HG03342 (cell line): ENCODE measurements at regions not wholly inside any gene's neighbourhood (a gene's known extent, or its start where the extent isn't known, plus 50 kb on each side); places are given as distances from the start of the nearest gene placed in this dataset.

Experiments used
- ATAC-seq: cut with Tn5 transposase; IDR thresholded peaks from one replicate; pipeline ENCODE4 v1.9.1; 2021; ENCODE audit warnings: mild to moderate bottlenecking, moderate library complexity; ENCODE audit not compliant: unreplicated experiment

DNA sequence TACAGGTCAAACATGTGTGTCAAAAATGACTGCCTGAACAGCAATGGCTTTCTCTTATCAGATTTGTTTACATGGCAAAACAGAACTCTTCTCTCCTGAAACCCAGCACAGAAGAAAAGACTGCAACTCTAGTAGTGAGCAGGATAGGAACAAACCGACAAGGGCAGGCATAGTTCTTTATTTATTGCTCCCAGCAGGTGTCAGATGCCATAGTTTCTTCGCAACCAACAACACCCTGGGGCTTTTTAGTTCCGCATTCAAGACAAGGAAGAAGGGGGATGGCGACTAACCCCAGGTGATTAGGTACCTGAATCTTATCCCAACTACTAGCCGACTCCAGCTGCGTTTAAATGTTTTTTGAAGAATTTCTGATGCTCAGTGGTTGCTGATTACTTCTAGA is 367.5 kb upstream of the FIGN start:
- ATAC-seq: no peak

DNA sequence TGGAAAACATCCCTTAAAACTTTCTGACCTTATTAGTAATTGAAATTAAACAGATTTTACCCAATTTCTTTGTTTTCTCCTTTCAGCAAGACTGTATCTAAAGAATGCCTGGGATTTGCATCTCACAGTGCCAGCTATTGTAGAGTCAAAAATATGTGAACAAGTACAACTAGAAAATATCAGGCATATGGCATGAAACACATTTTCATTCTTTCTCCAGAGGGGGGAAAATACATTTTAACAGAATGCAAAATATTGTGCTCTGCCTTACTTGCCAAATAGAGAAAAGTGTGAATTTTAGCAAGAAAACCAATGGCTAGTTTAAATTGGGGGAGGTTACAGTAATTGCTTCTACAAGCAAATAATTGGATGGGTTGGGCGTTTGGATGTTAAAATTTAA is 366.6 kb upstream of the FIGN start:
- no peak for ATAC-seq

DNA sequence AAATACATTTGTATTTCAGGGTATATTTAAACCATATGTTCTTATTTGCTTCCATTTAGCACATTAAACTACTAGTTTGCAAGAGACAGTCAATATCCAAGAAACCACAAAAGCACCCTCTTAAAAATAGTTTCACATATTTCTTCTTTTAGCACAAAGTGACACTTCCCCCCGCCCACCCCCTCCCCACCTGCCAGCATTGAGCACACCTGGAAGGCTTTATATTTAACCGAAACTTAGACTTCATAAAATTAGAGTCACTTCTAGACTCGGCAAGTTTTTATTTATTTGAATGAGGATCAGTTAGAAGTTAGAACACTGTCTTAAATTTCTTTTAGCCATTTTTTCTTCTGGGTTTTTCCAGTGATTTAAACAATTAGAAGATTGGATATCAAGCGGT is 355.9 kb upstream of the FIGN start:
- ATAC-seq: no peak

DNA sequence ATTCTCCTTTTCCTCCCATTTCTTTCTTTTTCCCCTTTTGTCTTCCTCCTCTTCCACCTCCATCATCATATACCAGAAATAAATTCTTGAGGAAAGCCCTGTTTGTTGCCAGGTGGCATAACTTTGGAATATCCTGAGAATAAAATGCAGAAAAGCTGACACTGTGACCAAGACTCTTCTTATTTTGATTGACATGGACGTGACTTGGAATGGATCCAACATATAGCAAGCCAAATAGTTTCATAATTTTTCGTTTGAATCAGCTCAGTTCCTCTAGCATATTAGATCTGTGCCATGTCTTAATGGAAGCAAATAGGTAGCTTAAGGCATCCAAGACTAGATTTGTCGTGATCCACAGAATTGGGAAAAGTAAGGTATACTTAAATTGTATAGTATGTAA is 354.7 kb upstream of the FIGN start:
- ATAC-seq: no peak

DNA sequence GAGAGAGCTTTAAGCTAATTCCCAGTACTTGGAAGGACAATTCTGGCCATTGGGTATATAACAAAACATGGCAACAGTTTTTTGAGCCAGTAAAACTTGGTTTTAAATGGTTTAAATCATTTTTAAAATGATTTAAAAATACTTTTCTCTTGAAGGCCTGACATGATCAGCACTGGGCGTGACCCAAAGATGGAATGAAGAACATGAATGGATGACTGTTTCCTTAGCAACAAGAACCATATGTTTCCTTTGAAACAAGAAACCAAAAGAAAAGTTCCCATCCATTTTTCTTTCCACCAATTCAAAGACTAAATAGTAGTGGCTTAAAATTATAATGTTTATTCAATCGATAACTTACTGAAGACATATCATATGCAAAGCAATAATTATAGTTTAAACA is 348.3 kb upstream of the FIGN start:
- no peak for ATAC-seq

DNA sequence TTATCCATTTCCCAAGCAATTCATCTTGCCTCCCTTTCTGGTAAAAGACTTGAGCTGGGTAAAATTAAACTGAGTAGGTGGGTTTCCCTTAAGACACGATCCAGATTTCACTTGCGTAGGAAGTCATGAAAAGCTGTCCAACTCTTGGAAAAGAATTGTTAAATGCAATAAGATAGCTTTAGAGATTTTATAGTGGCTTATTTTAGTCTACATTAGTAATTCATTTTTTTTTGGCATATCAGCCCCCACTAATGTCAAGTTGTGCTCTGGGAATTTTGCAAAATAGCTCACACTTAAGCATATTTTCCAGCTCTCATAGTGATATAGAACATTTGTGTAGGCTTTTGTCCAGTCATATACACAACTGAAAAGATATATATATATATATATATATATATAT is 344.7 kb upstream of the FIGN start:
- no peak for ATAC-seq

DNA sequence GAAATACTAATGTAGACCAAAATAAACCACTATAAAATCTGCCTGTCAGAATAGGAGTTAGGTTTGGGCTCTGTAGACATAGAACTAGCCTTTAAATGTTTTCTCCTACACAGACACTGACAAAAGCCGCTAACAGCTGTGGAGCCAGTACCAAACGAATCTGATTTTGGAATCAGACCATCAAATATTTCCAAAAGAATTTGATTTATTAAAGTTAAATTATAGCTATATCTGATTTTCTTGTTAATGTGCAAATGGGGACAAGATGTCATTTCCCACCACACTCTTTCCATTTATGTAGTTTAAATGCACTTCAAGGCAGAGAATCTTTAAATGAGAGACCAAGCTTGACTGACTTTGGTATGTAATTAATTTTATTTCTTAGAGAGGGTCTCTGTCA is 343.4 kb upstream of the FIGN start:
- no peak for ATAC-seq

DNA sequence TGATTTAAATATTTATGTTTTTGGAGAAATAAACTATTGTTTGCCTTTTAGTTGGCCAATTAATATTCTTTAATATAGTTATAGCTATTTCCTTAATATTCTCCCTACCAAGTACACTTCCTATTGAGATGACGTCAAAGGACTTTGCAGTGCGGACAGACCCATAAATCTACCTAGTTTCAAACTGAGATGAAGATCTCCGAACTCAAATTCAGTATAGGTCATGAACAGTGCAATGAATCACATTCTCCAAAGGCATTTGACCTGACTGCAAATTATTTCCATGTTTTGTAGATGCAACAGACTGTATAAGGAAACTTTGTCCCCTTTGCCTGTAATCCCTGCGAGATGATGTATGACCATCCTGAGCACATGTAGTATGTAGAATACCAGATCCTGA is 342.6 kb upstream of the FIGN start:
- ATAC-seq: no peak

DNA sequence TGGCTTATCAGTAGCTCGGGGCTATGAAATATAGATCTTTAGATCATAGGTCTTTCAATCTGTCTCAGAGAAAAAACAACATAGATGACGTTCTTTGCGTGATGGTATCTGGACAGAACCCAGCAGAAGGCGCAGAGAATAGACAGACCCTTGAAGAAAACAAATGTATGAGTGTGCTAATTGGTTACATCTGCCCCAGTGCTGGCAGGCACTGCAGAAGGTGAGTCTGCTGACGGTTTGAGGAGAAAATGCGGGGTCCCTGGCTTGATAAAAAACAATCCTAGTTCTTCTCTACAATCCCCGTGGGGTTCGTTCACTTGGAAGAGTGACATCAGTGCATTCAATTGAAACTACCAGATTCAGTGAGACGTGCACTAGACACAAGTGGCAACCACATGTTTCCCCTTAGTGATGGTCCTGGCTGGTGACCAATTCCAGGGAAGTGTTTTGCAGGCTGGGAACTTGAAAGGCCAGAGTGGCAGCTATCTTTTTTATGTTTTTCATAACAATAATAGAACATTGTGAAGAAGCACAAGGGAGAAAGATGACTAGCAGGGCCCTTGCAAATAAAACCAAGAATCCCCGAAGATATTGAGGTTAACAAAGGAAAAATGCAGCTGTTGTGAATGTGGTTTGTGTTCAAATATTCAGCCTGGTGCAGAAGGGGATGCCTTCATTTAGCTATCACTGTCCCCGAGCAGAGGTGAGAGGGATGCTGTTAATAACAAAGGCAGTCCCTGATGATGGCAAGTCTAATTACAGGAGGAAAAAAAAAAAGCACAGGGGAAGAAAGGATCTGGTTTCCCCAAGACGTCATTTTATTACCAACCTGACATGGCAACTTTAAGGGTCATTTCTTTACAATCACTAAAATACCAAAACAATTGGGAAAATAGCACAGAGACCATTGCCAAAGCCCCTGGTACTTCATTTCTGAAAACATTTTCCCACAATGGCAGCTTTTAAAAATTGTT is 337.6 kb upstream of the FIGN start:
- no peak for ATAC-seq

DNA sequence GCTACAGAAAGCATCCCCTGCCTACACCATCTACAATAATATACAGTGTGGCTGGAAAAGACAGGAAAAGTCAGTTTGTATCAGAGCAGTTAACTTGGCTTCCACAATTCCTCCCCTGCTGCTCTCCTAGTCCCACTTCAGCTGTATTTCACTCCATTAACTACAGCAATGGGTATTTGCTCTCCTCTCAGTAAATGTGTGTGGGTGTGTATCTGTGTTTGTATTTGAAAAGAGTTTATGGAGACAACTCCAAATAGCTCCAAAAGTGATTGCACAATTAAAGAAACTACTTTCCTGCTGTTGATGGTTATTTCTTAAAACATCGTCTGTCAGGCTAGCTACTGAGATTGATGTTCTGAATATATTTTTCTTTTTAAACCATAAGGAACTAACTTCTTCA is 333.7 kb upstream of the FIGN start:
- ATAC-seq: no peak

DNA sequence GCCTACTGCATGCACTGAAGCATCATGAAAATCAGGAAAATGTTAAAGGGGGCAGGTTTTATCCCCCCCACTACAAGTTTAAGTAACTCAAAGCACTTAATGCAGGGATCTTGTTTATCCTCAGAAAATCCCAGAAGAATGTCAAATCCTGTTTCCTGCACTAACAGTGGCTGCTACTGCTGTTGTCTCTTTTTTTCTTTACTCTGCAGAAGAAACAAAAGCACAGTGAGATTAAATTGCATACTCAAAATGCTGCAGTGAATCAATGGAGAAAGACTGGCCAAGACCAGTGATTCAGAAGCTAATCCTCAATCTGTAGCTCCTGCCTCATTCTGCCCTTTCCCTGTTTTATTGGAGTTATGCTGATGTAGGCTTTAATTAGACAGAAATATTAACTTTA is 332.3 kb upstream of the FIGN start:
- ATAC-seq: no peak

DNA sequence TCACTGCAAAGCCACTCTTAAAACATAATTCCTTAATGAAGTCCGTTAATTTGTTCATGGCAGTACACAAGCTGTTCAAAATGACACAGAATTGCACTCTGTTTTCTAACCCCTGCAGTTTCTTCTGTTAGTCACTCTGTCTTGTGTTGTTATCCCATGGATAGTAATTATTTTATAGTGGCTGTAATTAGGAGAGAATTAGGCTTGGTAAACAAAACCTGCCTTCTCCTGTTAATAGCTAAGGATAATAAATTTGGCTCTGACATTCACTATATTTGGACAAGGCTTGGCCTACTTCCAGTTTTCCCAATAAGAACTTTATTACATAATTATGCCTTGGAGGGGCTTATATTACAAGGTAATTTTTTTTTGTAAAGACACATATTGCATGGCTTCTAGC is 330.3 kb upstream of the FIGN start:
- ATAC-seq: no peak

DNA sequence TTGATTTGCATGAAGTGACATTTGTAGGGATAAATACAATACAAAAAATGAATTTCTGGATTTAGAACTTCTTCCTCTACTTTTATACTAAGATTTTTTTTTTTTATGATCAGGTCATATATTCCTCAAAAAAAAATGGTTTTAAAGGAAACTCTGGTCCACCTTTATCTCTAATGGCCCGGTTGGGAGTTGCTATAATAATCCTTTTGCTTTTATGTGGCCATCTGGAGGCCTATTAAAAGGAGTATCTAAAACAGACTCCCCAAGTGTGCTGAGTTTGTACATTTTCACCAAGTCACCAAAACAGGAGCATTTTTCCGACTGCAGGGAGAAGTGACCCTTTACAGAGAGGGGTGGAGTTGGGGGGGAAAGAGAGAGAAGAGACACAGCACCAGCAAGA is 329.2 kb upstream of the FIGN start:
- ATAC-seq: no peak

DNA sequence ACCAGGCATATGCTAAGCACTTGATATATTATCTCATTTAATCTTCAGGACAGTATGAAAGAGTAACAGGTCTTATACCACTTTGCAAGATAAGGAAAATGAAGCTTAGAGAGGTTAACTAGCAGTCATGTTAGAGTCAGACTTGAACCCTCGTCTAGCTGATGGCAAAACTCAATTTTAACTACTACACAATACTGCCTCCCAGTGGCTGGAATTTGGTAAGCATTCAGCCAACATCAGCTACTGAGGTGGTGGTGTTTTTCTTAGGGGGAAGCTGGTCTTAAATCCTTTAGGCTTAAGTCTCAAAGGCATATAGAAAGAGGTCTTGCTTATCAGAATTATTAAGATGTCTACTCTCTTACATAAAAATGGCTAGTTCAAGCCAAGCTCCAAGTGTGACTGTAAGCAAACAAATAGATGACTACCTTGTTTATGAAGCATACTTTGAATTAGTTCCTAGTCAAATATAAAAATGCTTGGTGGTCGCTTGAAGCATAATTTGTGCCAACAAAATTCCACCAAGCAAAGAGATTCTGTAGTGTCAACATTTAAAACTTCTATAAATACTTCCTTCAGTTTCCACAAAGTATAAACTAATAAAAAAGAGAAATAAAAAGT is 325.4 kb upstream of the FIGN start:
- peak; percentile 88 for ATAC-seq

DNA sequence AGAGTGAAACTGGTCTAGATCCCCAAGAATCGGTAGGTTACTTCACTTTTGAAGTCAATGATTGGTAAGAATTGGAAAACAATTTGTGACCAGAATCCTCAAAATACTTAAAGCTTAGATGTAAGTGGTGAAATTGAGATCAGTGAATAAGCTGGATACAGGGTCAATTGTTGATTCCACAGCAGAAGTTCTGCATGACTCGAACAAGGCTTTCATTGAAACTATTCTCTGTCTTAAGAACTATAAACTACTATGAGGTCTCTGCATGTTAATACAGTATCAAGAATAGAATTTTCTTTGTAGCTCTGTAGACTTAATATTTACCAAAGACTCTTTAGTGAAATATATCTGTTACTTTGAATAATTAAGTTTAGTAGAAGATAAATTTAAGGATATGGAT is 324.2 kb upstream of the FIGN start:
- no peak for ATAC-seq

DNA sequence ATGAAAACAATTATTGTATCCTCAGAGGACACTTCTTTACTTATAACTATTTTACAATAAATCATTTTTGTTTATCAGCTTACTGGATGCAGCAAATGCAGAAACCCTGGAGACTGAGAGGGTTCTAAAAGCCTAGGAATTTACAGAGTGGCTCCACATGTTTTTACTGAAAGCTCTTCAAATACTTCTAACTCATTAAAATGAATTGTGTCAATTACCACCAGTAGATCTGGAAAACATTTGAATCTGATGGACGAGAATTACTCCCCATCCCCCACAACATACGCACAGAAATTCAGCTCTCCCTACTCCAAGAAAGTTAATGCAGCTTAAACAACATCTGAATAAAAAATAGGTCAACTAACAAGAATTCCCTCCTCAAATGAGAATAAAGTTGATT is 319.8 kb upstream of the FIGN start:
- ATAC-seq: no peak

DNA sequence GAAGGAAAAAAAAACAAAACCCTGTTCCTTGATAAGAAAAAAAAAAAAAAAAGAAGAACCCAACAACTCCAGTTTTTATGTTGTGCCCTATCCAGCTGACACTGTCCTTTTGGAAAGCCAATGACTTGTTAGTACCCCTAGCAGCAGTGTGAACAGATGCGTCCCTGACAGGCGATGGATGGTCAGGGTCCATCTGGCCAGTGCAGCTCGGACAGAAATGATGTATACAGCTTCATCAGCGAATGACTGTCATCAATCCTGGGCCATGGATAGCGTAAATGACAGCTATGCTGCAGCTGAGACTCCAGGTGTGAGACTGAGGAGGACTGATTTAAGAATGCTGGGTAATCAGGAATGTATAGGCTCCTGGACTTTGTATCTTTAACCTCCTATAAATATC is 318.8 kb upstream of the FIGN start:
- no peak for ATAC-seq

DNA sequence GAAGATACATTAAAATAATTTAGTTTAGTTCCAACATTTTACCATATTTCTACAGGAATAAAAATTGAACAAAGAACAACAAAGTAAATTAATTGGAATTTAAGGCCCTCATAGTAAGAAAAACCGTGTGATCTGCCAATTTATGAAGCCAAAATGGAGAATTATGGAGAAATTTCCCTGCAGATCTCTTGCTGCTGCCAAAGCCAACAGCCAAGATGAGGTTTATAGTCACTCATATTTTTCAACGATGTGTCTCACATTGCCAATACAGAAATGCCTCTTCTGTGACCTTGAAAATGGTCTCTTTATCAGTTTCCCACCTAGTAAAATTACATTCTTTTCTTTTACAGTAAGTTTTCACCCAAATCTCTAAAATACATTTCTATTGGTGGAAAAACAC is 317.2 kb upstream of the FIGN start:
- no peak for ATAC-seq

DNA sequence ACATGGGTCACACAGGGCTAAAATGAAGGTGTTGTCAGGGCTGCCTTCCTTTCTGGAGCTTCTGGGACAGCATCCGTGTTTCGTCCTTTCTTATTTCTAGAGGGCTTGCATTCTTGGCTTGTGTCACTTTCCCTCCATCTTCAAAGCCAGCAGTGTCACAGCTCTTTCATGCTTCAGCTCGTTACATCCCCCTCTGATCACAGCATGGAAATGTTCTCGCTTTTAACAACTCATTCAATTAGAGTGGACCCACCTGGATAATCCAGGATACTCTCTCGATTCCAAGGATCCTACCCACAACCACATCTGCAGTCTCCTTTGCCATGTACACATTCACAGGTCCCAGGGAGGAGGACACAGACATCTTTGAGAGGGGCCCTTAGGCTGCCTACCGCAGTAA is 316.2 kb upstream of the FIGN start:
- ATAC-seq: no peak

DNA sequence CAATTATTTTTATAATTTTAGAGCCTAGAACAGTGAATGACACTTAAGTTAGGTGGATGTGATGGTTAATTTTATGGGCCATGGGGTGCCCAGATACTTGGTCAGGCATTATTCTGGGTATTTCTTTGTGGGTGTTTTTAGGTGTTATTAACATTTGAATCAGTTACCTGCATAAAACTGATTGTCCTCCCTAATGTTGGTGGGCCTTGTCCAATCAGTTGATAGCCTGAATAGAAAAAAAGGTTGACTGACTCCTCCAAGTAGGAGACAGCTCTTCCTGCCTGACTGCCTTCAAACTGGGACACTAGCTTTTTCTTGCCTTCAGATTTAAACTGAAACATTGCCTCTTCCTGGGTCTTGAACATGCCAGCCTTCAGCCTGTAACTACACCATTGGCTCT is 312.9 kb upstream of the FIGN start:
- no peak for ATAC-seq

DNA sequence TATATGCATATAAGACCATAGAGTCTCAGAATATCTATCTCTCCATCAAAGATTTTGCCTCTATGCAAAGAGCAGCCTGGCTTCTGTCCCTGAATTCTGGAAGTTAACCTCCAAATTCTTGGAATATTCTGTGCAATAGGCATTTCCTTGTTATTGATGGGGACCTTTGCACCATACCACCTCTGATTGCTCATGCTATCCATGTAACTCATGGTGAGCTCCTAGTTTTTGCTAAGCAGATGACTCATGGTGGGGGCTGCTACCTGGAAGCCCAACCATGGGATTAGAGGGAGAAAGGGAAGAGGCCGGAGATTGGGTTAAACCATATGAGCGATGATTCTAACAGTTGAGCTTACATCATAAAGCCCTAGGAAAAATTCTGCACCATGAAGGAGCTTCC is 310.2 kb upstream of the FIGN start:
- ATAC-seq: no peak

DNA sequence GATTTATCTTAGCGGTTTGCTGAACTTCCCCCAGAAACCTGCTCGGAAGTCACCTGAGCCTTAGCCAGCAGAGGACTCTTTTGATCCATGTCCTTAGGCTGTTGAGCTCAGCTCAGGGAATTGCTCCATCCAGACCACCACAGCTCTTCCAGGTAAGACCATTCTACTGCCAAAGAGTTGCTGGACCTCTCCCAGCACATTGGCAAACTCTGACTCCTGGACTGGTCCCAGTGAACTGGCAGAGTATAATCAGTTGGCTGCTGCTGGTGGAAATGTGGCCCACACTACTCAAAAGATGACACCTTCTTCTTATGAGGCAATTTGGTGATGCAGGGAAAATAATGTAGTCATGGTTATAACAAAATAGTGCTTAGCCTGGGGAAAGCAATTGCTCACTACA is 308.8 kb upstream of the FIGN start:
- ATAC-seq: no peak

DNA sequence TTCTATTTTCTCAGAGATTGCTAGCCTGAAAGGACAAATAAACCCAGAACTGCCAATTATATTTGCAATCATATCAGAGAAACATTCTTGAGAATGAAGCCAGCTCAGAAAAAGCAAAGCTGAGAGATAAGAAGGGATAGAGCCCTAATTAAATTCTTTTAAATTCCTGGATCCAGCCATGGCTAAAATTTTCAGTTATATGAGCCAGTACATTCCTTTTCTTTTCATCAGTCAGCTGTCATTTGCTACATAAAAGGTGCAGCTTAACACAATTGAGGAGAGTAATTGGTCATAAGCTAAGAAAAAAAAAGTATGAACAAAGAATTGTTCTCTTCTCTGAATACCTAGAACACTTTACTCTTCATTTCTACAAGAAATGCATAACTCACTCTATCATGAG is 303.5 kb upstream of the FIGN start:
- no peak for ATAC-seq
